ENCODE measurements at regions not wholly inside any gene's neighbourhood (a gene's known extent, or its start where the extent isn't known, plus 50 kb on each side); places are given as distances from the start of the nearest gene placed in this dataset.

DNA sequence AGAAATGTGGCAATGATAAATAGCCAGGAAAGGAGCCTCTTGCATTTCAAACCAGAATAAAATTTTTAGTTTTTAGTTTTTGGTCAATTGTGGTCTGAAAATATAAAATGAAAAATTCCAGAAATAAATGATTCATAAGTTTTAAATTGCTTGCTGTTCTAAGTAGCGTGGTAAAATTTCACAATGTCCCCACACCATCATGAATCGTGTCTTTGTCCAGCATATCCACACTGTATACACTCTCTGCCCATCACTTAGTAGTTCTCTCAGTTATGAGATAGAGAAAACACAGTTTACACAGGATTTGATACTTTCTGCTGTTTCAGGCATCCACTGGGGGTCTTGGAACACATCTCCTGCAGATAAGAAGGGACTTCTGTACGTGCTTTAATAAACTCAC is 783.9 kb downstream of the TSN start:
- no peak for TF ChIP-seq CEBPB (IDR thresholded peaks at IDR 0.05; ENCODE audit: low read depth, low read length)
- TF ChIP-seq, protein P1, sequence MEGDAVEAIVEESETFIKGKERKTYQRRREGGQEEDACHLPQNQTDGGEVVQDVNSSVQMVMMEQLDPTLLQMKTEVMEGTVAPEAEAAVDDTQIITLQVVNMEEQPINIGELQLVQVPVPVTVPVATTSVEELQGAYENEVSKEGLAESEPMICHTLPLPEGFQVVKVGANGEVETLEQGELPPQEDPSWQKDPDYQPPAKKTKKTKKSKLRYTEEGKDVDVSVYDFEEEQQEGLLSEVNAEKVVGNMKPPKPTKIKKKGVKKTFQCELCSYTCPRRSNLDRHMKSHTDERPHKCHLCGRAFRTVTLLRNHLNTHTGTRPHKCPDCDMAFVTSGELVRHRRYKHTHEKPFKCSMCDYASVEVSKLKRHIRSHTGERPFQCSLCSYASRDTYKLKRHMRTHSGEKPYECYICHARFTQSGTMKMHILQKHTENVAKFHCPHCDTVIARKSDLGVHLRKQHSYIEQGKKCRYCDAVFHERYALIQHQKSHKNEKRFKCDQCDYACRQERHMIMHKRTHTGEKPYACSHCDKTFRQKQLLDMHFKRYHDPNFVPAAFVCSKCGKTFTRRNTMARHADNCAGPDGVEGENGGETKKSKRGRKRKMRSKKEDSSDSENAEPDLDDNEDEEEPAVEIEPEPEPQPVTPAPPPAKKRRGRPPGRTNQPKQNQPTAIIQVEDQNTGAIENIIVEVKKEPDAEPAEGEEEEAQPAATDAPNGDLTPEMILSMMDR (IDR thresholded peaks at IDR 0.05; ENCODE audit: control extremely low read depth in 1 of 3, insufficient read depth in 1 of 3, low read depth in 1 of 3, low read length in 3 of 3): no peak
- no peak for TF ChIP-seq ZNF274 (IDR thresholded peaks at IDR 0.05; ENCODE audit: borderline replicate concordance, extremely low read depth, low read length)
- TF ChIP-seq JUND (IDR thresholded peaks at IDR 0.05; ENCODE audit: low read length): no peak
- TF ChIP-seq EZH2 (IDR thresholded peaks at IDR 0.05; ENCODE audit: low read depth, low read length, severe bottlenecking): no peak
- TF ChIP-seq RFX5 (IDR thresholded peaks at IDR 0.05; ENCODE audit: borderline replicate concordance, low read depth, low read length): no peak
